ENCODE measurements at regions not wholly inside any gene's neighbourhood (a gene's known extent, or its start where the extent isn't known, plus 50 kb on each side); places are given as distances from the start of the nearest gene placed in this dataset.

DNA sequence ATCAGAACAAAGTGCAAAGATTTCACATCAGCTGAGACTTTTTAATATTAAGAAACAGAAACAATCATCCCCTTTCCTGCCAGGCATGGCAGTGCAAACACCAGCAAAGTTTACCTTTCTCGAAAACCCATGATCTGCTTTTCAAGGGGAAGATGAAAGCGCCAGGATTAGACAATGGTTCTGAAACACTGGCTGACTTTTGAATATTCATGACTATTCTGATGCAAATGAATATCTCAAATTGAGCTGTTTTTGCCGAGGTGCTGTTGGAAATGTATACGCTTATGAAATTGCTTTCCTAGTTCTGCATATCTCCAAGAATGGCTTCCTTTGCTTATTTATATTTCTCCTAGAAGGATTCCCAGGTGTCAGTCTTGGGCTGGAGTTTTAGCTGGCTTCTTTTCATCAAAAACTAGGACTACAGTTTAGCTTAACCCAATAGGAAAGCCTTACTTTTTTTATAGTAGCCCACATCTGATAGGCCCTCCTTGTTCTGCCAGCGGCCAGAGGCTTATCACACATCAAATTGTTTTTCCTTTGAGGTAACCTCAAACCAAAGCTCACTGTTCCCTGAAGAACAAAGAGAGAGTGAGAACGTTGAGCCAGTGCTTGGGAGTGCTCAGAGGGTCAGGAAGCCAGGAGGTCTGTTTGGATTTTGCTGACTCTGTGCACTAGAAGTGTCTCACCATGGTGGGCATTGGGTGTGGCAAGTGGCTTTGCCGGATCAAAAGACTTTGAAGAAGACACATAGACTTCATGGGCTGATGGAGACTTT, 74.0 kb upstream of the PLCL2 start:
- TF ChIP-seq, protein P1, sequence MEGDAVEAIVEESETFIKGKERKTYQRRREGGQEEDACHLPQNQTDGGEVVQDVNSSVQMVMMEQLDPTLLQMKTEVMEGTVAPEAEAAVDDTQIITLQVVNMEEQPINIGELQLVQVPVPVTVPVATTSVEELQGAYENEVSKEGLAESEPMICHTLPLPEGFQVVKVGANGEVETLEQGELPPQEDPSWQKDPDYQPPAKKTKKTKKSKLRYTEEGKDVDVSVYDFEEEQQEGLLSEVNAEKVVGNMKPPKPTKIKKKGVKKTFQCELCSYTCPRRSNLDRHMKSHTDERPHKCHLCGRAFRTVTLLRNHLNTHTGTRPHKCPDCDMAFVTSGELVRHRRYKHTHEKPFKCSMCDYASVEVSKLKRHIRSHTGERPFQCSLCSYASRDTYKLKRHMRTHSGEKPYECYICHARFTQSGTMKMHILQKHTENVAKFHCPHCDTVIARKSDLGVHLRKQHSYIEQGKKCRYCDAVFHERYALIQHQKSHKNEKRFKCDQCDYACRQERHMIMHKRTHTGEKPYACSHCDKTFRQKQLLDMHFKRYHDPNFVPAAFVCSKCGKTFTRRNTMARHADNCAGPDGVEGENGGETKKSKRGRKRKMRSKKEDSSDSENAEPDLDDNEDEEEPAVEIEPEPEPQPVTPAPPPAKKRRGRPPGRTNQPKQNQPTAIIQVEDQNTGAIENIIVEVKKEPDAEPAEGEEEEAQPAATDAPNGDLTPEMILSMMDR (IDR thresholded peaks at IDR 0.05; ENCODE audit: insufficient read depth, low read depth, low read length, missing control alignments), result no peak
- DNase-seq (ENCODE audit: low read depth), result no peak
- no peak overlapping the region for H3K4me3 ChIP-seq (ENCODE audit: low read depth, low read length)

DNA sequence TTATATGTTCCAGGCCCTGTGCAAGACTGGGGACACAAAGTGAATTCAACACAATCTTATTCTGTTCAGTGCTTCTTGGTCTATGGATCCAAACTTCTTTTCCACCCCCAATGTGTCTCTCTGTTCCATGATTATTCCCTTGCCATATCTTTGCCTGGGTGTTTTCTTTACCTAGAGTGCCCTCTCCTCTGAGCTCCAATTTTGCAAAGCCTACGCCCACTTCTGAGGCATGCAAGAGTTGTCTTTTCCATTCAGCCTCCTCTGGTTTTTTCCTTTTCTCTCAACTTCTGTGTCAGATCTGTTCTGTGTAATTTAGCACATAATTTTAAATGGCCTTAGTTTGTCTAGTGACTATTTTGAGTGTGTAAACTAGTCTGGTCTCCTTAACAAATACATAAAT, 72.8 kb upstream of the PLCL2 start:
- no peak for DNase-seq (ENCODE audit: low read depth)
- TF ChIP-seq, protein P1 (IDR thresholded peaks at IDR 0.05; ENCODE audit: insufficient read depth, low read depth, low read length, missing control alignments), result no peak
- no peak overlapping the region for H3K4me3 ChIP-seq (ENCODE audit: low read depth, low read length)

DNA sequence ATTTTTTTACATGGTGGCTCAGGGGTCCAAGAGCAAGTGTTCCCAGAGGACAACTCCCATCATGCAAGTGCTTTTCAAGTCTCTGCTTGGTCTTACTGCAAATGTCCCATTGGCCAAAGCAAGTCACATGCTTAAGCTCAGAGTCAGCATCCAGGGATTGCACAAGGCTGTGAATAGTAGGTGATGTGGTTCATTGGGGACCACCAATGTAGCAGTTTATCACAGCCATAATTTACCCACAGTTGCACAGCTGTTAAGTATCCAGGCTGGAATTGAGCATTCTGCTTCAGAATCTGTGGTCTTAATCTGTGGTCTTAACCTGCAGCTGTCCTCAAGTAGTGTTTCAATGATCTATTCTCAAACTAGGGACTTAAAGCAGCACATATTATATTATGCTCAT, 71.4 kb upstream of the PLCL2 start:
- TF ChIP-seq, protein P1 (IDR thresholded peaks at IDR 0.05; ENCODE audit: insufficient read depth, low read depth, low read length, missing control alignments), result no peak
- no peak for DNase-seq (ENCODE audit: low read depth)
- H3K4me3 ChIP-seq (ENCODE audit: low read depth, low read length), result no peak overlapping the region

DNA sequence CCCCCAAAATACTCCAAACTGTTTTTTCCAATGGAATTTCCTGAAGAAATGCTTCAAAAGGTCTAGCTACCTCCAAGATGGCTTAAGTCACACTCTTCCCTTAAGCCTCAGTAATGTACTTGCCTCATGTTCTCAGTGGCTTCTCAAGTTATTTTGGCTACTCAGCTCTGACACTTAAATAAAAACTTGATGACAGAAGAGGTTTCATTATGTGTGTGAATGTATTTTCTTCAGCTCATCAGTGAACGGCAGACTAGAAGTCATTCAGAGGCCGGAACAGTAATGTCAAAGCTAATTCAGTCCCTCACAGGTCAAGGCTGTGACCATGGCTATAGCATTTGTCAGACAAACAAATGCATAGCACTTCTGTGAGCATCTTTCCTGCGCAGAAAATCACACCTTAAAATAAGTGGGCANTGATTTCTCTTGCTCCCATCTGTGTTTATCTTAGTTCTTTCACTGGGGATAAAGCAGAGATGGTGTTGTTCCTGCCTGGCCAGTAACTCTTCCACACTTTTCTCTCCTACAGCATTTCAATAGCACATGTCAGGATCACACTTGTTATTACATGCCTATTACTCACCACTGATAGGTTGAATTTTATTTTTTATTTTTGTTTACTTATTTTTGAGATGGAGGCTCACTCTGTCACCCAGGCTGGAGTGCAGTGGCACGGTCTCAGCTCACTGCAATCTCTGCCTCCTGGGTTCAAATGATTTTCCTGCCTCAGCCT, 68.5 kb upstream of the PLCL2 start:
- peak; percentile 69 for DNase-seq (ENCODE audit: low read depth)
- TF ChIP-seq, protein P1 (IDR thresholded peaks at IDR 0.05; ENCODE audit: insufficient read depth, low read depth, low read length, missing control alignments), result no peak
- no peak overlapping the region for H3K4me3 ChIP-seq (ENCODE audit: low read depth, low read length)

- no peak for DNase-seq (ENCODE audit: low read depth)
- TF ChIP-seq, protein P1 (IDR thresholded peaks at IDR 0.05; ENCODE audit: insufficient read depth, low read depth, low read length, missing control alignments), result no peak
- H3K4me3 ChIP-seq (ENCODE audit: low read depth, low read length), result no peak overlapping the region
These were observed 67.6 kb upstream of the PLCL2 start for GRCh38 chr3:16817197-16817596.

- TF ChIP-seq, protein P1 (IDR thresholded peaks at IDR 0.05; ENCODE audit: insufficient read depth, low read depth, low read length, missing control alignments), result no peak
- DNase-seq (ENCODE audit: low read depth), result no peak
- H3K4me3 ChIP-seq (ENCODE audit: low read depth, low read length), result no peak overlapping the region
These were observed 66.6 kb upstream of the PLCL2 start for GRCh38 chr3:16818194-16818593.
